Non-pigmented ciliary epithelial cell (primary cell): ENCODE measurements at regions not wholly inside any gene's neighbourhood (a gene's known extent, or its start where the extent isn't known, plus 50 kb on each side); places are given as distances from the start of the nearest gene placed in this dataset.

Experiments used
- DNase-seq: peaks from one replicate; pipeline ENCODE4 v3.0.0-alpha.2; 2010; ENCODE audit warnings: low read depth

GRCh38 chr11:97428247-97428790 lies 1038.5 kb downstream of the JRKL start:
- no peak for DNase-seq

DNA sequence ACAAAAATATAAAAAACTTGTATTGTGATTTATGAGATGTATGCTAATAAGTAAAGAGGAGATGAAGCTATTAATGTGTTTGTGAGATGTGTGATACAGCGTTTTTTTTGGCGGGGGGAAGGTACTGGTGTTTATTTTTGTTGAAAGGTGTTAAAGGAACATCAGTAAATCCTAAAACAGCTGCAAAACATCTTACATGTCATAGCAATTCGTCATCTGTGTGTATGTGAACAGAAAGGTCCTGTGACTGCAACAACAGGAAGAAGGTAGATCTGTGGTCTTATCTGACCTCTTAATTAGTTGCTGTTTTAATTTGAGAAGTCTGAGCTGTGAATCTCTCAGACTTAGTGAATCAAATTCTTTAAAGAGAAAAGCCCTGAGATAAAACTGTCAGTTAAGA lies 1041.1 kb downstream of the JRKL start:
- DNase-seq = no peak

GRCh38 chr11:97432926-97433325 lies 1043.1 kb downstream of the JRKL start:
- DNase-seq = no peak

DNA sequence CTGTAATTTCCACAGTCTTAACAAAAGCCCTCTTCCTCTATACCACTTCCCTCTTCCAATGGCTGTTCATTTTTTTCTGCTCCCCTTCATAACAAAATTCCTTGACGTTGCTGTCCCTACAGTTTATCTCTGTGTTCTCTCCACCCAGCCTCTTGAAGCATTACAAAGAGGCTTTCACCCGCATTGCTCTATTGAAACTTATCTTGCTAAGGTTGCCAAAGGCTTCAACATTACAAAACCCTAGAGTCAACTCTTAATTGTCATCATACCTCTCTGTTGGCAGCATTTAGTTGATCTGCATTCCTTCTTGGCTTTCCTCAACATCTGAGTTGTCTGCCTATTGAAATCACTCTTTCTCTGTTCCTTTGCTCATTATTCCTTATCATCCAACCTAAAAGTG lies 1055.7 kb downstream of the JRKL start:
- no peak for DNase-seq

DNA sequence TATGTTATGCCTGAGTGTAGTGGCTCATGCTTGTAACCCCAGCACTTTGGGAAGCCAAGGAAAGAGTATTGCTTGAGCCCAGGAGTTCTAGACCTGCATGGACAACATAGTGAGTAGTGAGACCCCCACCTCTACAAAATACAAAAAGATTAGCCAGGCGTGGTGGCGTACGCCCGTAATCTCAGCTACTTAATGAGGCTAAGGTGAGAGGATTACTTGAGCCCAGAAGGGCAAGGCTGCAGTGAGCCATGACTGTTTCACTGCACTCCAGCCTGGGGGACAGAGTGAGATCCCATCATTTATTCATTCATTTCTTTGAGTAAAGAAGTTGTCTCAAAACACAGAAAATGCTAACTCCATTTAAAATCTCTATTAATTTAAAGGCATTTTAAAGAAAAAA lies 1061.6 kb downstream of the JRKL start:
- DNase-seq = no peak

DNA sequence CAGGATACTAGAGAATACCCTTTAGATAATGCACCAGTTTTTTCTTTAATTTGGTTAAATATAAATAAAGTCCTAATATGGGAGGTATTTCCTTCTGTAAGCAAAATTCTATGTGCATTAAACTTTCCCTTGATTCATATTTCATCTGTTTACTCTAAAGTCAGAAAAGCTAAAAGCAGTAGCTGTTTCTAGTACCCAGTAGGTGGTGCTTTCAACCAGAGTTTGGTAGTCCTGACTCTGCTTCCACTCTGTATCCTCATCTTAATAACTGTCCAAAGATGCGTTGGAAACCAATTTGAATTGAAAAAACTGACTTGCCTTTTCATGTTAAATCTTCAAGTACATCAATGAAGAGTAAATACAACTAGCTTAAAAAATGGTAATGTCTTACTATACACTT lies 1065.2 kb downstream of the JRKL start:
- peak; percentile 13 for DNase-seq

- no peak for DNase-seq
Measured at GRCh38 chr11:97460091-97460490, 1070.3 kb downstream of the JRKL start.

DNA sequence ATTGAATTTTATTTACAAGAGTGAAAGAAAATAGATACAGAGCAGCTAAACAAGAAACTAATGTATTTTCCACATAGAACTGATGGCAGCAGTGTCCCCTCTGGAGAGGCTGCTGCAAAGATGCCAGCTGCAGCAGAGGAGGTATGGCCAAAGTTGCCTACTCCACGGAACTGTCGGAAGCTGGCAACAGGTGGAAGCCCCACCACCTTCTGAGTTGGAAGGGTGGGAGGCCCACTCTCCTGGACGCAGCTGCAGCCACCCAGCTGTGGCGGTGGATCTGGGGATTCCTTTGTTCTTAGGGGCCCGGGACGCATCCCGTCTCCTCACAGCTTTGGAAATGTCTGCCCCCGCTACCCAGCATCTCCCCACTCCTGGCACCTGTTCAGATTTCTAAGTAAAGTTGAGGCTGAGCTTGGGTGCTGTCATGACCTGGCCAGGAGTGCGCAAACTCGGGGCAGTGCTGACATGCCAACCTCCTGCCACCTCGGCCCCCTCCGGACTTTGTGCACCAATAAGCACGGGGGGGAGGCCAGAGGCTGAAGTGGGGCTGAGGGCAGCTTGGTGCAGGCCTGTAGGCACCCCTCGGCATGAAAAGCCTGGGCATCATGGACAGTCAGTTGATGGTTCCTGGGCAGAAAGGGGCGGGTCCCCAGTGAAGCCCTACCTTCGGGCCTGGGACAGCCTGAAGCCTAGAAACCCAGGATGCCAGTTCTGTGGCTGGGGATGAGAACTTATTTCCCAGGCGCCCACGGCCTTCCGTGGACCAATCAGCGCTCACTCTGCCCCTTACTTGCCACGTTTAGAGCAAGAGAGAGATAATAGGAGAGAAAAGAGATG lies 1071.4 kb downstream of the JRKL start:
- DNase-seq = no peak

DNA sequence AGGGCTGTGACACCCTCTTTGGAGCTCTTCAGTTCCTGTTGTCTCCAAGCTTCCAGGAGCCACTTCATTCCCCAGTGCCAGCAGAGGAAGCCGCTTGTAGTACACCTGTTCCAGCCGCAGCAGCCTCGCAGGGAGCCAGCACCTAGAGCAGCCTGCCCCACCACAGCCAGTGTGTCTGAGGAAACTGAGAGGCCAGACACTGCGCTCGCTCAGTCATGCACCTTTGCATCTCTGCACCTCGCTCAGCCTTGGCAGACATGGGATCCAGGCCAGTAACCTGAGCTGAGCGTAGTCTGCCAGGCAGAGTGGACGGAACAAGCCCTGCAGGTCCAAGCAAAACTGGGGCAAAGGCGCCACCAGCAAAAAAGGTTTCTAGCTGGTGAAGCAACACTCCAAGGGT lies 1072.1 kb downstream of the JRKL start:
- DNase-seq = no peak

DNA sequence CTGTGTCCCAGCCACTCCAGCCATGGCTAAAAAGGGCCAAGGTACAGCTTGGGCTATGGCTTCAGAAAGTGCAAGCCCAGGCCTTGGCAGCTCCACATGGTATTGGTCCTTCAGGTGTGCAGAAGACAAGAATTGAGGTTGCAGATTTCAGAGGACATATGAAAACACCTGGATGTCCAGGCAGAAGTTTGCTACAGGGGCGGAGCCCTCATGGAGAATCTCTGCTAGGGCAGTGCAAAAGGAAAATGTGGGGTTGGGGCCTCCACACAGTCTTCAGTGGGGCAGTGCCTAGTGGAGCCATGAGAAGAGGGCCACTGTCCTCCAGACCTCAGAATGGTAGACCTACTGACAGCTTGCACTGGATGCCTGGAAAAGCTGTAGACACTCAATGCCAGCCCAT lies 1074.1 kb downstream of the JRKL start:
- DNase-seq = no peak

DNA sequence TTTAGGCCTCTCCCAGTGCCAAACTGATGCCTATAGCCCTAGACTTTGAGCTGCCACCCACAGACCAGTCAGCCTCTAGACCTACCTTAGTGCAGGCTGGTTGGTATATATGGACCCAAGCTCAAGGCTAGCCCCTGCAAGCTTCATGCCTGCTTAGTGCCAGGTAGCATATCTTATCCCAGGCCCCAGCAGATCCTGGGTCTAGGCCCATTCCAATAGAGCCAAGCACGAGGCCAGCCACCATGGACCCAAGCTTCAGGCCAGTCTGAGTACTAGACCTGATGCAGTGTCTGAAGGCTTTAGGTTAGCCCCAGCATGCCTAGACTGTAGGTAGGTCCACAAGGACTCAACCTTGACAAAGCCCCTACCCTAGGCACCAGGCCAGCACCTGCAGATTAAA lies 1081.7 kb downstream of the JRKL start:
- DNase-seq = no peak

DNA sequence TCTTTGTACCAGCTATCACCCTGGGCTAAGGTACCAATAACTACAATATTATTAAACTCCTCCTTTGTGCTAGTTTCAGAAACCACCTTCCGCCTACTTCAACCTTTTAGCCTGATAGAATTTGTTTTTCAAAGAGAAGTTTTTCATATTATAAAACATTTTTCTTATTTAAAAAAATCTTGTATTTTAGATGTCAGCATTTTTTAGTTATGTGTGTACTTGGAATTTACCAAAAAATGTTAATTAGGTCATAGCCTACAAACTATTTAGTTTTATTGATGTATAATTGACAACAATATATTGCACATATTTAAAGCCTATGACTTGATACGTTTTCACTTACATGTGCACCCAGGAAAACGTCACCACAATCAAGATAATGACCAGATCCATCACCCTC lies 1097.6 kb downstream of the JRKL start:
- DNase-seq = no peak

DNA sequence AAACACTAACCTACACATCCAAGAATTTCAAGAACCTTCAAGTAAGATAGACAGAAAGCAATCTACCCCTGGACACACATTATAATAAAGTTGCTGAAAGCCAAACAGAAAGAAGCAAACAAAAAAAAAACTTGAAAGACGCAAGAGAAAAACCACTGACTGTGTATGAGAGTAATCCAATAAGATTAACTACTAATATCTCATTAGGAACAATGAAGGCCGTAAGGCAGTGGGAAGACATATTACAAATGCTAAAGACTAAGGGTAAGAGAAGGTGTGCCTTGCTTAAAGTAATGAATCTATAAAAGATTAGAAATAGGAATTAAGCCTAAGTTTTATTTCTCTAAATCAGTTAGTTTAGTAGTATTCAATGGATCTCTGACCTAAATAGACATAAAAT lies 1109.1 kb downstream of the JRKL start:
- no peak for DNase-seq

DNA sequence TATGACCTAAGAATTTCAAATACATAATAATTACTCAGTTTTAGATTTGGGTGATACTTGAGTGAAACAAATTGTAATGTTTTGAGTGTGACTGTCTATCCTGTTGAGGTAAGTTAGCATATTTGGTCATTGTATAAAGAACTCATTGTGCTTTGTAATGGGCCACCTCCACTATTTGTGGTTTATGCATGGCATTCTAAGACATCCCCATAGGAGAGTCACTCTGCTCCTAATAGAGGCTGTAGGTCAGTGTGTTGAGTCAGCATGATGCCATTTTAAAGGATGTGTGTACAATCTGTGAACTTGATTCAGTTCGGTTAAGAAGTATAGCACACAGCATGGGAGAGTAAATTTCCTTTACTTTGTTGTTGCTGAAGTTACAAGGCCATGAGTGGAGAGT lies 1112.4 kb downstream of the JRKL start:
- no peak for DNase-seq

DNA sequence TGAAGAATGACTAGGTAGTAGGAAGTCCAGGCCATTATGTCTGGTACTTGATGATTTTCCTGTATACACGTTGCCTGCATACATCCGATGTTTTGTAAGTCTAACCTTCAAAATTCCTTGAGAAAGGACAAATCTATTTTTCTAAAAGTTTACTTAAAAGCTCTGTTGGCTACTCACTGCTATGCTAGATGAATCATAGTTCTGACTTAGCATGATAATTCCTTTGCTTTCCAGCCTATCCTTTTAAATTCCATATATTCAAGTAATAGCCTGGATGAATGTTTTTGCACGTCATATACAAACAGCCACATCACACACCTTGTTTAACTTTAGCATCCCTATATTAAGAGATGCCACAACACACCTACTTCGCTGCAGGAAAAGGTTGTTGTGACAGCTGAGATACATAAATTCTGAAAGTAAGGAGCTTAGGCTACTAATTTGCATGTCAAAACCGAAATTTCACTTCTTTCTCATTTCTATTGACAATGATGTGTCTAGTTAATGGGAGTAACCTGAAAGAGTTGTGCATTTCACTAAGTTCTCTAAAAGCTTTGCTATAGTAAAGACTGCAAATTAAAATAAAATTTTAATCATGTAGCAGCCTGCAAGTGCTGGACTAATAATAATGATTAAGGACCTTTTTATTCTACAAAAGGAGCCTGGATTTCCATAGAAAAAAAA lies 1116.4 kb downstream of the JRKL start:
- DNase-seq = no peak

- DNase-seq = no peak
Measured at GRCh38 chr11:97514446-97514845, 1124.6 kb downstream of the JRKL start.

- DNase-seq = no peak
Measured at GRCh38 chr11:97516688-97517087, 1126.9 kb downstream of the JRKL start.

- no peak for DNase-seq
Measured at GRCh38 chr11:97525273-97525672, 1135.5 kb downstream of the JRKL start.

DNA sequence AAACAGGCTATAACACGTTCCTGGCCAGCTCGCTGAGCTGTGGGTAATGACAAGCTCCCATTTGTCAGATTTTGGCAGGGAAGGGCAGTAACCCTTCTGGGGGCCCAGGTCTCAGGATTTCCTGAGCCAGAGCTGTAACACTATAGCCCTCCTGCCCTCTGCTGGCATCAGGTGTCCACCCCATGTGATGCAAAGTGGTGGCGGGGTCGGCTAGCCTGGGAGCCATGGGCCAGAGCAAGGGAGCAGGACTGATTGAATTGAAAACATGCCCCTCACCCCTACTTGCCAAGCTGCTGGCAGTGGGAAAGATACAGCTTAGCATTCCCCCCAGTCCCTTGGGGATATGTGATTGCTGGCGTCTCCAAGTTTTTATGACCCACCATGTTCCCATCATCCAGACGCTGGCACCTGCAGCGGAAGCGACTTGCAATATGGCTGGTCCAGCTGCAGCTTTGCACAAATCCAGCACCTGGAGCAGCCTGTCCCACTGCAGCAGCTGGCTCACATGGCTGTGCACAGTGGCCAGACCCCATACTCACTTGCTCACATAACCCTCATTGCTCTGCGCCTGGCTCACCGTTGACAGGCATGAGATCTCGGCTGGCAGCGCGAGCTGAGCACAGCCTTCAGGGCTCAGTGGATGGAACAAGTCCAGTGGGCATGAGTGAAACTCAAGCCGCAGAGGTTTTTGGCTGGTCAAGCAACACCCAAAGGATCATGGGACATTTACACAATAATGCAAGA lies 1147.8 kb downstream of the JRKL start:
- no peak for DNase-seq

DNA sequence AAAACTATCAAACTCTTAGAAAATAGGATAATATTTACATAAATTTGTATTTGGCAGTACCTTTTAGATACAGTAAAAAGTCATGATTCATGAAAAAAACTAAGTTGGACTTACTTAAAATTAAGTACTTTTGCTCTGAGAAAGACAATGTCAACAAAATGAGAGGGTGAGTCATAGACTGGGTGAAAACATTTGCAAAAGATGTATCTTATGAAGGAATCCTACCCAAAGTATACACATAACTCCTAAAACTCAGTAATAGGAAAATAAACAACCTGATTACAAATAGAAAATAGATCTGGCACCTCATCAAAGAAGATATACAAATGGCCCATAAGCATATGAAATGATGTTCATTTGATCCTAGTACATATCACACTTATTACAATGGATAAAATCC lies 1154.6 kb downstream of the JRKL start:
- no peak for DNase-seq

DNA sequence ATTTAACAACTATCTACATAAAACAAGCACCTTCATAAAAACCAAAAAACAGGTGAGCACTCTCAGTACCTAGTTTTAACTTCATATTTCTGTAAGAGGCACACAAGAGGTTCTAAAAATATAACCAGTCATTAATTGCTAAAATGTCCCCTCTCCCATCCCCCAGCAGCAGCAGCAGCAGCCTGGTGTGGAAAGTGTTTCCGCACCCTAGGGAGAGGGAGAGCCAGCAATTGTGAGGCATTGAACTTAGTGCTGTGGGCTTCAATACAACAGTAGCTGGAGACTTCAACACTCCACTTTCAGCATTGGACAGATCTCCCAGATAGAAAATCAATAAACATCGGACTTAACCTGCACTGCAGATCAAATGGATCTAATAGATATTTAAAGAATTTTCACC lies 1158.5 kb downstream of the JRKL start:
- no peak for DNase-seq

GRCh38 chr11:97557399-97557798 lies 1167.6 kb downstream of the JRKL start:
- DNase-seq = no peak

DNA sequence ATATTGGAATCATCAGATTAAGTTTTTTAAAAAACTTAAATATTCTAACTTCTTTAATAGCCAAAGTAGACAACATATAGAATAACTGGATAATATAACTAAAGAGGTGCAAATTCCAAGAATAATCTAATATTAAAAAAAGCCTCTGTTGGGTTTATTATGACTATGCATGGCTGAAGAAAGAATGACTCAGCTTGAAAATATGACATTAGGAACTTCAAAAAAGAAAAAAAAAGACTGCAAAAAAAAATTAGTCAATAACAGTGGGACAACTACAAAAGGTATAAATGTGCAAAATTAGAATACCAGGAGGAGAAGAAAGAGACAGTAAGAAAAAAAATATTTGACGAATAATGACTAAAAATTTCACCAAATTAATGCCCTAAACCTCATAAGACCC lies 1178.0 kb downstream of the JRKL start:
- no peak for DNase-seq
